Embryonic facial prominence (tissue), 1 donor: ENCODE measurements at regions not wholly inside any gene's neighbourhood (a gene's known extent, or its start where the extent isn't known, plus 50 kb on each side); places are given as distances from the start of the nearest gene placed in this dataset.

ENCODE experiments used
- DNase-seq: peaks from one replicate; pipeline ENCODE4 v3.0.0-alpha.2; 2016; ENCODE audit errors: extremely low spot score

DNA sequence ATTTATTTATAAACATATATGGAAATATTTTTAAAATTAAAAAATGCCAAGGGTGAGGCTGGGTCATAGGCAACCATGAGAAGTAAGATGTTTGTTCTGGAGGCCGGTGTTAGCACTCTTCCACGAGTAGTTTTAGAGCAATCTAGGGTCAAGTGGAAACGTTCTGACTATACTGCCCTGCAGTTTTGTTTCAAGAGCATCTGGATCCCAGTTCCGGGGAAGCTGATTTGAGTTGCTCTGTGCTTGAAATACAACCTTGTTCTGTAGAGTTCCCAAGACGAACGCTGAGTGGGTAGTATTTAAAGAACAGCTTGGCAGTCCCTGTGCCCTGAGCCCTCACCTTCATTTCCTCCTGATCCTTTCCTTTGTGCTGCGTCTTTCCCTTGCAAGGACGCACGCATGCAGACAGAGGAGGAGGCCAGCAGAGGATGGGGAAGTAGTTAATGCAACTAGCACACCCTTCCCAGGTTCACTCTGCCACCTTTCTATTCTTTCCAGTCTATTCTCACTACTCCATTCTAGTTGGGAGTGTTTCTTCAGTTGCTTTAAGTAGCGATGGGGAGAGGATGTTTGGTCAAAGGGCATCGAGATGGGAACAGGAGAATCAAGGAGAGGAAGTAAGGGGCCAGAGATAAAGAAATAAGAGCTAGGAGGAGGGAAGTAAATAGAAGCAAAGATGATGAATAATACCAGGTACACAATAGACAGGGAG is 68.3 kb upstream of the ZSWIM6 start:
- peak; percentile 5 for DNase-seq

DNA sequence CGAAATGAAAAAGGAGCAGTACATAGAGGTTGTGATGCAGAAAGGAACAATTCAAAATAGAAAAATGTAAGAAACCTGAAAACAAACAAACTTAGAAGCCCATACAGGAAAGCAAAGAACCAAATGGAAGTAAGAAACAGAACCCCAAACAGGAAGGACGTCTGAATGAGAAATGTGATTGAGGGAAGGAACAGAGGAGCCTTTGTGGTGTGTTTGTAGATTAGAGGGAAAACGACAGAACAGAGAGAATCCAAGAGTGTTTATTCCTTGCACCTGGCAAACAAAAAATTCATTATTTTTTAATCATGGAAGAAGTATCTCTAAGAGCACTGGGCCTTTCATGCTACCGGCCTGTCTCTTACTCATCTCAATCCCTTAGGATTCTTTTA is 67.8 kb upstream of the ZSWIM6 start:
- DNase-seq: no peak

DNA sequence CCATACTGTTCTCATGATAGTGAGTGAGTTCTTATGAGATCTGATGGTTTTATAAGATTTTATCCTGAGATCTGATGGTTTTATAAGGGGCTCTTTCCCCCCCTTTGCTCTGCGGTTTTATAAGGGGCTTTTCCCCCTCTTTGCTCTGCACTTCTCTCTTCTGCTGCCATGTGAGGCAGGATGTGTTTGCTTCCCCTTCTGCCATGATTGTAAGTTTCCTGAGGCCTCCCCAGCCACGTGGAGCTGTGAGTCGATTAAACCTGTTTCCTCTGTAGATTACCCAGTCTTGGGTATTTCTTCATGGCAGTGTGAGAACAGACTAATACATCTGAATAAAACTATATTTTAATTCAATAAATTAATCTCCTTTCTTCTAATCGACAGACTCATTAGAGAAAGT is 64.9 kb upstream of the ZSWIM6 start:
- no peak for DNase-seq

DNA sequence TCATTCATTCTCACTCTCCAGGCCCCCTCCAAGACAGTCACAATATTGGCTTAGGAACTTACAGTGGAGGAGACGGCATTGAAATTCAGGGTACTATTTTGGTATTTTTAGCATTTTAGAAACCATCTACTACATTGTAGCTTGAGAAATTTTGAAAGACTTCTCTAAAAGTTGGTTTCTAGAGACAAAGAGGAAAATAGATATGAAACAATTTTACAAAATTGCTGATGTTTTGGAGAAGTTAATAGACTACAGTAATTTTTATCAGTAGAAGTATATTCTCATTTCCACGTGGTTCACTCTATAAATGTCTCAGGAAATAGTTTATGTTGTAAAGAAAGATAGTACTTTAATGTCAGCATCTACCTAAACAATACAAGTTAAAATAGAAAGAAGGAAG is 63.2 kb upstream of the ZSWIM6 start:
- DNase-seq: no peak

DNA sequence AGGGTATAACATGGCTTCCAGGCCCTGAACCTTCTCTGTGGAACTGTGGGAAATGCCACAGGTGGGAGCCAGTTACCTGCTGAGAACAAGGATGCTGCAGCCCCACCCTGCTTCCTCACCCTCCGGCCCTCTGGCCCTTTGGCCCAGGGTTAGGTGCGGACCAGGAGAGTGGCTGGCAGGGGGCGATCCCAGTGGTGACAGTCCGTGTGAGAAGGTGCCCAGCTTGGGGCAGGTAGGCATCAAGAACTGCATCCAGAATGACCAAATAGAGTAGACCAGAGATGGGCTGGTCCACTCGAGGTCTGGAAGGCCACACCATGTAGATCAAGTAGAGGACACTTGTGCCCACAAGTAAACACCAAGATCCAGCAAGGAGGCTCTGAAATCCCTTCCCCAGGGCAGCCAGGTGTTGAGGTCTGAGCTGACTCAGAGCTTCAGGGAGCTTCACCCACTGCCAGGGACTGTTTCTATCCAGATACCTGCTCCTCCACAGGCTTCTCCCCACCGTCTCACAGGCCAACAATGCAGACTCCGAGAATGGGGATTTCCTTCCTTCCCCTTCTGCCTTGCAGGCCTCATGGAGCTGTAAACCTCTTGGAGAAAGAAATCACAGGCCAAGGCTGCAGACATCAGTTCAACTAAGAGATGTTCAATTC is 61.4 kb upstream of the ZSWIM6 start:
- DNase-seq: no peak

GRCh38 chr5:61272688-61273087 is 59.4 kb upstream of the ZSWIM6 start:
- DNase-seq: no peak

- no peak for DNase-seq
These were observed 58.6 kb upstream of the ZSWIM6 start for GRCh38 chr5:61273279-61273975.

DNA sequence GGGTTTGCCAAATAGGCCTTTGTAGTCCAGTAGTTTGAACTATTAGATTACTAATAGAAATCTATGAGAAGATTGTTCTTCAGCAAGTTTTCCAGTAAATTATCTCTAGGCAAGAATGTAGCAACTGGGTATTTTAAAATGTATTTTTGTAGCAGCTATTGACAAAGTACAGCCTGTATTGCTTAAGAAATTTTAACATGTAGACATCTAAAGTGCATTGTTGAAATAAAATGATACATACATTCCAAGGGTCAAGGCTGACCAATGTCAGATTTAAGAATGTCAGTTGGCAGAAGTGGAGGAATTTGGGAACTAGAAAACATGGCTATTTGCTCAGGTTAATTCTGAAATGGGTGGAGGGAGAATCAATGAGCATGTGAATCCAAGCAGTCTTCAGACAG is 57.5 kb upstream of the ZSWIM6 start:
- no peak for DNase-seq

GRCh38 chr5:61275841-61276240 is 56.2 kb upstream of the ZSWIM6 start:
- DNase-seq: no peak

DNA sequence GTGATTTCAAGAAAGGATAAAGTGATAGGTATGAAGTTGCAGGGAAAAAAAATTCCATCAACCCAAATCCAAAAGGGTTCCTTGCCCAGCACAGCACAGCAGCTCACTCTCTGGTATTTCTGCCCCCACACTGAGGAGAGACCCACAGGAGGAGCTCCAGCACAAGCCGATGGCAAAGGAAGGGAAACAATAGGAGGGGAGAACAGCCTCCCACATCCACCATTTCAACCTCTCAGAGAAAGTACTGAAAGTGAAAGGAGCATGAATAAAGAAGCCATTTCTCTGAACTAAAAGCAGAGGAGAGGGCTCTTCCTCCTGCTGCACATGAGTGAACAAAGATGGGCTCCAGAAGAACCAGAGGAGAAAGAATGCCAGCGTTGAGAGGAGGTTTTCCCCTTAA is 54.9 kb upstream of the ZSWIM6 start:
- no peak for DNase-seq

- no peak for DNase-seq
These were observed 54.3 kb upstream of the ZSWIM6 start for GRCh38 chr5:61277781-61278180.

DNA sequence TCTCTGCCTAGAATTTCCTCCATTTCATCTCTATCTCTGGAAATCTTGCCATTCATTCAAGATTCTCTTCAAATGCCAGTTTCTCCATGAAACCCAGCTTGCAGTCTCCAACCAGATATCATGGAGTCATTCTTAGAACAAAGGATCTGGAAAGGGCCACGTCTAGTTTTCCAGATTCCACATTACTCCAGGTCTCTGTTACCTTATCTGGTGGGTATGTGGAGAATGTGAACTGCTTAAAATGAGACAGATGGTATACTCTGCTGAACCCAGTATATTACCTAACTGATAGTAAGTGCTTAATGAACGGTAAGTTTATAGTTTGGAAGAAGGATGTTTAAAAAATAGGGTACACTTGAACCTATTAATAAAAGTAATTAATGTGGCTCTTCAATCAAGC is 52.3 kb upstream of the ZSWIM6 start:
- no peak for DNase-seq

DNA sequence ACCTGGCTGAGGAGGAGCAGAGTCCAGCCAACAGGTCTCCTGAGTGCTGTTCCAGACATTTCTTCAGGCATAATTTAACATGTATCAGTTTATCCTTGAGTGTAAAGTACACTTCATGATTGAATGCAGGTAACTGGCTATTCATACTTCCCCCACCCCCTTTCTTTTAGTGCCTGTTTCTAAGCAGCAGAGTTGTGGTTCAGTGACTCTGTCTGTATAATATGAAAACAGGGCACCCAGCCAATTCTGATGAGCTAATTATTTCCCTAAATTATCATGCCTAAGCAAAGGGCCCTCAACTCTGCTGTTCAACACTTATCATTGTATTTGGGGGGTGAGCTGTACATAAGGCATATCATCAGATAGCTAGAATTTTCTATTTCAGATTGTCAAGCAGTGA is 51.9 kb upstream of the ZSWIM6 start:
- DNase-seq: no peak

GRCh38 chr5:61280761-61281427 is 51.2 kb upstream of the ZSWIM6 start:
- DNase-seq: no peak

DNA sequence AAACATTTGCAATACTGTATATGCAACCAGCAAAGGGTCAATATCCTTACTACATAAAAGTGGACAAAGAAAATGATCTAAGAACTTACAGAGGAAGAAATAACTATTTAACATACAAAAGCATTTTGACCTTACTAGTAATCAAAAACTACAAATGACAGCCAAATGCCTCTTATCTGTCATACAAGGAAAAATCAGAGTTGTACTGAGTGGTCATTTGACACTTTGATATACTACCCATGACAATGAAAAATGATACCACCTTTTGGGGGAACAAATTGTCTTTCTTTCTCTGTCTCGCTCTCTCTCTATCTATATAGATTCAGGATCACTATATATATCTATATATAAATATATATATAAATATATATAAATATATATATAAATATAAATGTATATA is 50.4 kb upstream of the ZSWIM6 start:
- no peak for DNase-seq
